Femur (tissue), 1 donor: ENCODE measurements at regions not wholly inside any gene's neighbourhood (a gene's known extent, or its start where the extent isn't known, plus 50 kb on each side); places are given as distances from the start of the nearest gene placed in this dataset.

Experiments
- DNase-seq: peaks from one replicate; pipeline ENCODE4 v3.0.0-alpha.2; 2017

DNA sequence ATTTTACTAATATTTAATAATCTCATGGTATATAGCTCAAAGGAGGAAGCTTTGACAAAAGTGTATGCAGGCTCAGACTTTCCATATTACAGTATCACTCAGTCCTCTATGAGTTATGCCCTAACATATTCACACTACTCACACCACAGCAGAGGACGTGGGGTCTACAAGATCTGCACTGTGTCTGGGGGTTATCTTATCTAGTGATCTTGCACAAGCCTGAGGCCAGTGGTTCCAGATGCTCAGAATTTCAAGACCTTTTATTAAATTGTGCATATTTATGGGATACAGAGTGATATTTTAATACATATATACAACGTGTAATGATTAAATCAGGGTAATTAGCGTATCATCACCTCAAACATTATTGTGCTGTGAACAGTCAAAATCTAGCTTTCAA is 933.1 kb downstream of the SQOR start:
- DNase-seq = no peak

DNA sequence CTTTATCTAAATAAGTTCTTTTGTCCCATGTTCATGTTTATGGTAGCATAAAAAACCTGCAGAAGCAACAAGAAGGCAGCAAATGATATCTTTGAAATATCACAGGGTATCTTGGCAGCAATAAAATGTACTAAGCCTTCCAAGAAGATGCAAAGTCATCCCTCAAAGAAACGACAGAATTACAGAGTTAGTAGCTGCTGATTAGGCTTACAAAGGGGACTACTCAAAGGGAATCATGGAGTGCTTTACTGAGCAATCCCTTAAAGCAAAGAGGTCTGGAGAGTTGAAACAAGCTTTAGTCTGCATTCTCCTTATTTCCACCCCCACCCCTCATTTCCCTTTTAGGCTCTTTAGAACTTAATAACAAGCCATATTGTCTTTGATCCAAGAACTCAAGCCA is 935.0 kb downstream of the SQOR start:
- DNase-seq = no peak

DNA sequence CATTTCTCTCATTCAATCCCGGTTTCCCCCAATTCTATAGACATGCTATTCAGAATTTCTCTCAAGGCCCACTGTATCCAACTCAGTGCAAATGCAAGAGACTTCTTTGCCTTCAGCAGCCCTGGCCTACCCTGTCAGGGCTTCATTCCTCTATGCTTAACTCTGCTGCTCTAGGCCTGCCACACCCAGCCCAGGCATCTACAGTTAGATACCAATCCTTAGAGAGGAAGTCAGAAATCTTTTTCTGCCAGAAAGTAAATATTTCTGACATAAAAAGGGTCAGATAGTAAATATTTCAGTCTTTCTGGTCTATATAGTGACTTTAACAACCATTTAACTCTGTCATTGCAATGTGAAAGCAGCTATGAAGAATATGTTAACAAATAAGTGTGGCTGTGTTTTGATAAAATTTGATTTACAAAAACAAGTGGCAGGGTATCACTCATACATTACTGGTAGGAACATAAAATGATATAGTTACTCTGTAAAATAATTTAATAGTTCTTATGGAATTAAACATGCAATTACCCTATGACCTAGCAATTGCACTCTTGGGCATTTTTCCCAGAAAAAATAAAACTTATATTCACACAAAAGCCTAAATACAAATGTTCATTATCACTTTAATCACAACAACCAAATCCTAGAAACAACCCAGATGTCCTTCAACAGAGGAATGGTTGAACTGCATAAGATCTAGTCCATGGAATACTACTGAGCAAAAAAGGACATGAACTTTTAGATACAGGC is 942.0 kb downstream of the SQOR start:
- DNase-seq = no peak

DNA sequence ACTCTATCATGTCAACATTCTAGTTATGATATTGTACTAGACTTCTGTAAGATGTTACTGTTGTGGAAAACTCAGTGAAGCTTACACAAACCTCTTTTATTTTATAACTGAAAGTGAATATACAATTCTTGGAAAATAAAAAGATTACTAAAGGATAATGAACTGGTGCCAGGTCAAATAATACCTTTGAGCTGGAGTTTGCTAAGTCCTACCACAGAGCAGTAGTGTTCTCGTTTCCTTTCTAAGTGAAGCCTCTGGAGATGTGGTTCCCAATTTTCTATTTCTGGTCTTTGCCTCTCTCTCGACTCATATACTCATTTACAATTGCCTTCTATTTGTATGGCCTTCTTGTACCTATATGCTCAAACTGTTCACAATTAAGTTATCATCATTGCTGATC is 942.9 kb downstream of the SQOR start:
- DNase-seq = no peak

DNA sequence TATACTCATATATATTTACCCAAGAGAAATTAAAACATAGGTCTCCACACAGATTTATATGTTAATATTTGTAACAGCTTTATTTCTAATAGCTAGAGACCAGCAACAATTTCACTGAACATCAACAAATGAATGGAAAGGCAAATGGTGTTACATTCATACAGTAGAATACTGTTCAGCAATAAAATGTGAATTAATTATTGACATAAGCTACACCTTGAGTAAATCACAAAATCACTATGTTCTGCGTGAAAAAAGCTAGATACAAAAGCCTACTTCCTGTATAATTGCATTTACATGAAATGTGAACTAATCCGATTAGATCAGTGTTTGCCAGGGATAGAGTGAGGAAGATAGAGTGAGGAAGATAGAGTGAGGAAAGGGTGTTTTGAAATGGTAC is 945.7 kb downstream of the SQOR start:
- no peak for DNase-seq

DNA sequence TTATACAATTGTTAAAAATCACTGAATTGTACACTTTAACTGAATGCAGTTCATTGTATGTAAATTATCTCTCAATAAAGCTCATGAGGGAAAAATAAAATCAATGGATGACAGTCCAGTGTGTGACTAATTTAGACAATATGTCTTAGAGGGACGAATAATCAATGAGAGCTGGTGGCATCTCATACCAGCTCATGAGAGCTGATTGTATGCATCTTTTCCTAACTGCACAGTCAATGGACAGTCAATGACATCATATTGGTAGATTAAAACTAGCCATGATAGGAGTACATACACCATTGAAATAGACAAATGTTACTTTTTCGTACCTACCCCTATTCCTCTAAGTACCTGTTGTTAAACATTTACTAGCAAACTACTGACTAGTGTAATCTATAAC is 946.1 kb downstream of the SQOR start:
- DNase-seq = no peak

DNA sequence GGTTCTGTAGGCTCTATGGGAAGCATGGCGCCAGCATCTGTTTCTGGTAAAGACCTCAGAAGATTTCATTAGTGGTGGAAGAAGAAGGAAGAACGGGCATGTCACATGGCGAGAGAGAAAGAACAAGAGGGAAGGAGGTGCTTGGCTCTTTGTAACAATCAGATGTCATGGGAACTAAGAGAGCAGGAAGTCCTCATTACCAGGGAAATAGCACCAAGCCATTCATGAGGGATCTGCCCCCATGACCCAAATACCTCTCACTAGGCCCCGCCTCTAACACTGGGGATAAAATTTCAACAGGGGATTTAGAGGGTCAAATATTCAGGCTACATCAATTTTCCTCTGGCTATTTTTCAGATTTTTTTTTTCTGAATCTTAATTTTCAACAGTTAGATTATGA is 954.3 kb downstream of the SQOR start:
- DNase-seq = no peak

DNA sequence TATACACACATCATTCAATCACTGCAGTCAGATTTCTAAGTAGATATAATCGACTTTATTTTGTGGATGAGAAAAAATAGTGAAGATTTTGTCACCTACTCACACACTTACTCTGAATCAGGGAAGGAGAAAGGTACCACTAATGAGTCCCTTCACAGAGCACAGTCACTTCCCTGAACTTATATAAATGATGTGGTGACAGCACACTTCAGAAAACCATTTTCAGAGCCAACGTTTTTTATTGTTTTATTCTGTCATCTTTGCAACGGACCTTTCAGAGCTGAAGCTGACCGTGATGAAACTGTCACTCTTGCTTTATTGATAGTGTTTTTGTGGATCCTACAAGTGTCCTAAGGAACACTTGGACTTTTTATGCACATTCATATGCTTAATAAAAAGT is 956.6 kb downstream of the SQOR start:
- no peak for DNase-seq

DNA sequence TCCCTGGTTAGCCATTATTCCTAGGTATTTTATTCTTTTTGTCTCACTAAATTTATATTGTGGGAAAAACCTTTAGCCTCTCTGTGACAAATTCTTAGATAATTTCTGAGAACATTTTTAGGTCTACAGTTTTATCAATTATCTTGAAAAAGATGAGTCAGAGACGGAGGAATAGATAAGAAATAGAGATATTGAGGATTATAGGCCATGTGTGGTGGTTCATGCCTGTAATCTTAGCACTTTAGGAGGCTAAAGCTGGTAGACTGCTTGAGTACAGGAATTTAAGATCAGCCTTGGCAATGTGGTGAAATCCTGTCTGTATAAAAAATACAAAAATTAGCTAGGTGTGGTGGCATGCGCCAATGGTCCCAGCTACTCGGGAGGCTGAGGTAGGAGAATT is 960.2 kb downstream of the SQOR start:
- DNase-seq = no peak

DNA sequence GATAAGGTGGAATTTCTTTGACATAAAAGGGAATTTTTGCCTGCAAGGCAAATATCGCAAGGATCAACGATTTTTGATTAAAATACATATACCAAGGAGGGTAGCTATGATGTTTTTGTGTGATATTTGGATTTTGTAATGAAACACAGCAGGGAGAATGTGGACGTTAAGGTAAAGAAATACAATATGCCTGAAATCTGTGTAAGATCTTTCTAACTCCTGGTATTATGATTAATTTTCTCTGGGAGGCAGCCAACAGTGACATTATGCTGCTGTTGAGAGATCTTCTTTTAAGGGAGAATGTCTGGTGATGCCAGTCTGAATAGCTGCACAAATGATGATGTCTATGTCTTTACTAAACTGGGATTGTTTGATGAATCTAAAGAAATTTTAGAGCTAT is 972.2 kb downstream of the SQOR start:
- no peak for DNase-seq

DNA sequence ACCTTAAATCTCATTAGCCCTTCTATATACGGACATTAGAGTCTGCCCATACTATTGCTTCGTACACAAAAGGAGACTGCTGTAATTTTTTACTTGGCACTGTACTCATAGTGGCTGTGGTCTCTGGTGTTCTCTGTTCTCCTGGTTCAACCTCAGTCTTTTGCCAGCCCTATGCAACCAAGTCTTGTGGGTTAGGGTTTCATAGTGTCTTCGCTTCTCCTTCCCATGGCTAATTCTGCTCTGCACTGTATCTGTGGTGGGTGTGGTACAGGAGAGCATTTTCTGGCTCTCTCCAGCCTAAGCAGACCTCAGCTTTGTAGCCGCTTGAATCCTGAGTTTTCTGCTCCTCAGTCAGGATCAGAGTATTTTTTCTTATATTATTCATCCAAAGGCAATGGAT is 981.2 kb downstream of the SQOR start:
- no peak for DNase-seq

DNA sequence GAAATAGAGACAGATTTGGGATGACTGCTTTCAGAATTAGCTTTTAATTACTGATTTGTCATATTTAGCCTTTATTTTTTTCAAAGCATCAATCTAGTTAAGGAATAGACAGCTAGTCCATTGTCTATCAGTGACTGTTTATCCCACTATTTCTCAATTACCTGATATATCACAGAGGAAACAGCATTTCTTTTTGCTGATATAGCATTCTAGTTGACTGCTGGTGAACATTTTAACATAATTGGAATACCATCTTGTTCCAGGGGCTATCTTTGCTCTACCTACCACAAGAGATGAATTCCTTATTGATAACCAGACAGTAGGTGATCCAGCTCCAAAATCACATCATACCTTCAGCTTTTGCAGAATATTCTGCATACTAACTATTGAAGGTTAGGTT is 982.7 kb downstream of the SQOR start:
- DNase-seq = no peak

DNA sequence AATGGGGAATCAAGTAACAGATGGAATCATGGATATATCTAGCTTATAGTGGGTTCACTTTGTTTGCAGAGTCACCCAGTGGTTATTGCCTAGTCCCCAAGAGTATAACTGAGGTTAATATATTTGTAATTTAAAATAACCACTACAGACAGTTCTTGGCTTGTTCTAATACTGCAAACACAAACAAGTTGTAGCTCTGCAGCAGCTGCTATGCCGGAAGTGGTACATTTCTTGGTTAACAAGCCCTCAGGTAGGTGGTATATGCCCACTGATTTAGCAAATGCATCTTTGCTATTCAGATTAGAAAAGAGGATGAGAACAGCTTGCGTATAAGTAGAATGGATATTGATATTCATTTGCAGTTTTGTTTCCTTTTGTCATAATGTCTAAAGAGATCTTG is 984.2 kb downstream of the SQOR start:
- DNase-seq = no peak

DNA sequence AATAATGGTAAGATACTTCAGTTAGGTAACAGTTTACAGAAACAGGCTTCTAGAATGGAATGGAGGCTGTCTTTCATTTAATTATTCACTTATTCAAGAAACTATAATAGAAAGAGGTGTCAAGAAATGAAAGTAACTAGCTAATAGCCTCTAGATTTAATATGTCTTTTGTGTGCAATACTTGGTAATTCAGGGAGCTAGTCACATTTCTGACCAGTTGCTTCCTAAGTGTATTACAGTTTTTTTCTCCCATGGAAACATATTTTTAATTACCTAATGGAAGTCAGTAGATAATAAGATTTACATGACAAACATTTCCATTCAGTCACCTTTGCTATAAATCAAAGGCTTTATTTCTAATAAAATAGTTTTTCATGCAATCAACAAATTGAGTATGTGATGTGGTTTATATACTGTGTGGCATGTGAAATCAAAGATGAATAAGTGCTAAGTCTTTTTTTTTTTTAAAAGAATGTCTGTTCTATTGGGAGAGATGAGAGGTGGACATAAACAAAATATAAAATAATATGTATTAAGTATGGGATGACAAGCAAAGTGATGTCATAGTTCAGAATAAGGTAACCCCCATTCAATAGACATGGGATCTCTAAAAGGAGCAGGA is 985.7 kb downstream of the SQOR start:
- no peak for DNase-seq

DNA sequence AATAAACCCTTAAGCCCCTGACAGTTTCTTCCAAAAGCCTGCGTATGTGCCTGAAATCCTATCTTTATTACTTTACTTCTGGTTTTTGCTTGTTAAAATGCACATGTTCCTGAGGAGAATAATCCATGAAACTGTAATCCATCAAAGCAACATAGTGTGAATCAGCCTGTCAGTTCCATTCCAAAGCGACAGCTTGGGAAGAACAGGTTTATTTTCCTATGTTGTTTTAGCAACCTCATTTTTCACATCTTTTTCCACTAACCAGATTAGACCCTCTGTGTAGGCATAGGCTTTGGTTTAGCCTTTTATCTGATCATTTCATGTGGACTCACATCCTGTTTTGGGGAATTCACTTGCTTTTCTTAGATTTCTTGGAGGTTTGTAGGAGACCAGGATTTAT is 988.0 kb downstream of the SQOR start:
- no peak for DNase-seq

DNA sequence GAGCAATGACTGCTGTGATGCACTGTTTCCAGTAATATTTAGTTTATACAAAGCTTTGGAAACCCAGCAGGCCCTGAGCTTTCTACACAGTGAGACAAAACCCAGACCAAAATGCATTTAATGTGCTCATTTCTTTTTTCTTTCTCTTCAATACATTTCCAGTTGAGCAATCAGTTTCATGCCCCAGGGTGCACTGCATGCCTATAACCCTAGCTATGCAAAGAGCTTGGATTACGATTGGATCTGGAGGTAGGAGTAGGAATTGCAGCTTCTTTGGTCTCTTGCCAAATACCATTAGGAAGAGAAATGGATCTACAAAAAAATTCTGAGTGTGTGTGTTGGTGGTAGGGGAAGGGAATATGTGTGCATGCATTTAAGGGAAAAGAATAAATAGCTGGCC is 1001.4 kb downstream of the SQOR start:
- no peak for DNase-seq

DNA sequence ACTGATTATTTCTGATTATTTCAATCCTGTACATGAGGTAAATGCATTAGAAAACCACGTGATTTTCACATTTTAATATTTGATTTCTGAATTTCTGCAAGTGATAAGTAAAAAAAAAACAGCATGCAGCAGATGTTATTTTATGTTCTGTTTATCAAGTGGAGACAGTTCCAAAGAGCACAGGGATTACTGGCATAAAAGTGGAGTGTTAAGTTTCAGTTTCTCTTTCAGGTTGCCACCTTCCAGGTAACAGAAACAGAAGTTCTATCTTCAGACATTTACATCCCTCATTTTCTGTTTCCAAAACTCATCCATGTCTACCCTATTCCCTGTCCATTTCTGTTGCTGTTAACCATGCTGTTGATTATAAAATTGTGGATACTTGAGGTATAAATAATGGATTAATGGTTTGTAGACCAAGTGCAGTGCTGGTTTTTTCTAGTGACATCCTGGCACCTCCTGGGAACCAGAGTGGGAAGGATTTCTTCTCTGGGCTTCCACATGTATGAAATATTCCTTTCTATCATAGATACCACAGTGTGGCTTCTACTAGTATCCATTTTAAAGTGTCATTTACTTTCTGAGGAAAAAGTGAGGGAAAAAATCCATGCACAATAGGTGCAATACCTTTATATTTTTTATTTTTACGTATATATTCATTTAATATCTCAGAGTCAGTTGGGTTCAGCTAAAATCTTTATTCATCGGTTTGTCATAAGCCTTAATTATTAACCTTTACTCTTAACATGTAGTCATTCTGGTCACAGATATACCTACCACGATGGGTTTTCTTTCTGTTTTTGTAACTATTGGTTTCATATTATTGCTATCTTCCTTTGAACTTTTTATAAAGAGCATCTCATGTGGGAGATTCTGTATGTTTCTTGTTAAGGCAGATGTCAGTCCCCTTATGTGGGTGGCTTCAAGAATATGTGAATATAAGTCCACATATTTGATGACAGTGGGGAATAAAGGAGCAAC is 1010.0 kb downstream of the SQOR start:
- DNase-seq = no peak

DNA sequence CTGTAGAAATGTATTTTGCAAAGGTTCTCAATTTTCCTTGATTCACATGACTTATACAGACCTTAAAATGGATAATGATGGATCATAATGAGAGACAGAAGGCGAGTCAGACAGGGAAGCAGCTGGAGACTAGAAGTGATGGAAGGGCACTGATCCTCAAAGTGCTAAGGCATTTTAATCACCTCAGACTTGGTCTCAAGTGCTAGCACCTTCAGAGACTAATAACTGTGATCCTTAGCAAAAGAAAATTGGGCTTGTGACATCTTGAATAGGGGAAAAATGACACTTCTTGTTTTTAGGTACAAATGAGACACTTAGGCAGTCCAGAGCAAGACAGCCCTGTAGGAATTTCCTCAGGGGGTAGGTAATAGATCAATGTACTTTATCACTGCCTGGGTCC is 1011.7 kb downstream of the SQOR start:
- no peak for DNase-seq

DNA sequence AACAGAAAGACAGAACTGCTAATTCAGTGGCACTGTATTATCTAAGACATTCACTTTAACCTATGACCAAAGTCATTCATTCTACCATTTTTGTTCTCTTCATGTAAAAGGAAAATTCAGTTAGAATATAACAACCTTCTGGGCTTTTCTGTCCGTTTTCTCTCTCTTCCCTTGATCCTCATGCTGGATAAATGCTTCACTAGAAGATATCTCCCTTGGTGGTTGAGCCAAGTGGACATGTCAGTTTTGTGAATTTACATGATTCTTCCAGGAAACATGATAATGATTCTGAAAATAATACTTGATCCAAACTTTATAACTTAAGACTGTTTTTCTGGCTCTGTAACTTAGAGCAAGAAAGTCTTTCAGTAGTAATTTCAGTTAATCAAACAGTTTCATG is 1012.2 kb downstream of the SQOR start:
- no peak for DNase-seq

DNA sequence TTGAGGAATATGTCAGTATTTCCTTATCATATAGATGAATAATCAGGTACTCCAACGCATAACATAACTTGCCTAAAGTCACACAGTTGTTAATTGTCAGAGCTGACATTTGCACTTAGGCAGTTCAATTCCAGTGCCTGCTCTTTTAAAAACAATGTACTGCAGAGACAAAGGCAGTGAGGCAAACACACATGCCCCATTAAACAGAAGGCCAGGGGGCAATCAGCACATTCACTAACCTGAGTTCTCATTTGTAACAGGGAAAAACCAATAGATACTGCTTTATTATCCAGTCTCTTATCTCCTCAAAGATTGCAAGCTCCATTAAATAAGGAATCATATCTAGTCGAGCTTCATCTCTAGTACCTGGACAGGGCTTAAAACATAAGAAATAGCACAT is 1017.4 kb downstream of the SQOR start:
- no peak for DNase-seq

DNA sequence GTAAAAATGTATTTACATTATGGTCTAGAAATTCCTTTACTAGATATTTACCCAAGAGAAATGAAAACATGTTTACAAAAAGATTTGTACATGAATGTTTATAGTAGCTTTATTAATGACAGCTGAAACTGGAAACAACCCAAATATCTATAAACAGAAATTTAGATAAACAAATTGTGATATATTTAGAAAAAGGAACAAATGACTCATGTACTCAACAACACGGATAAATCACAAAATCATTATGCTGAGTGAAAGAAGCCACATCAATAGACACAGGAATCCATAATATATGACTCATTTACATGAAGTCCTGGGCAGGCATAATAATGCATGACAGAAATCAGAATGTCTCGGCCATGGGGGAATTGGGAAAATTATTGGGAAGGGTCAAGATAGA is 1020.2 kb downstream of the SQOR start:
- DNase-seq = no peak

DNA sequence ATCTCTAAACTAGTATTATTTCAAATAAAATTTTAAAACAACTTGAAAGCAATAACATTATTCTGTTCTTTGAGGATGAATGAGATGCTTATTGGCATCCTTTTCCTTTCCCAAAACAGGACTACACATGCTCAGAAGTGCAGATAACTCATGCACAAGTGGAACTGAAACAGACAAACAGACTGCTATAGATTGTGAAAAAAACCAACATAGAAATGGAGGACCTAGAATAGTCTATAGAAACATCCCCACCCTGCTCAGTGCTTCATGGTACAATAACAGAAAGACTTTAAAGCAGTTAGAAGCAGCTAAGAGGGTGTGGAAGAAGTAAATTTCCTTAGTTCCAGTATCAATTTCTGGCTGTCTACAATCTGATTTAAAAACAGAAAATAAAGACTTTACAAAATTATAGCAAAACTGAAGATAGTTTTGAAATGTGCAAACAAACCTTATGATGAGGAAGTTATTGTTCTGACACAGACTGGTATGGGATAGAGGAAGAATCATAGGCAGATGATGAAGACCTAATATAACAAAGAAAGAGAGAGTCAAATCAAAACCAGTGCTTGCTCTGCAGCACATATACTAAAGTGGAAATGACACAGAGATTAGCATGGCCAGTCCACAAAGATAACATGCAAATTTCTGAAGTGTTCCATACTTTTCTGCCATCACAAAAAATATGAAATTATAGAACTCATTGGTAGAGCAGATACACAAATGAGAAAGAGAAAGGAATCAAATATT is 1025.4 kb downstream of the SQOR start:
- DNase-seq = no peak

DNA sequence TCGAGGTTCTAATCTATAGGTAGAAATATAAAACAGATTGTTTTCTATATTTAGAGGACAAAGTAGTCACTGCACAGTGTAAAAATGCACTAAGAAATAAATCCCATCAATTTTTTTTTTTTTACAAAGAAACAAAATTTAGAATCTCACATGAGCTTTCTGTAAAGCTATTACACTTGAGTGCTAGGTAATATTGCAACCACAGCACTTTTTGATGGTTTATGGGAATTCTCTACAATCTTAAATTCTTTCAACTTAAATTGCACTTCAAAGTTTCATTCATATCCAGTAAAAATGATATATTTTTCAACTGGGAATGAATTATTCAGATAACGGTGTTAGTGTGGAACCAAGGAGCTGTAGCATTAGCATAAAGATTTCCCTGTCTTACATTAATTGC is 1035.4 kb downstream of the SQOR start:
- DNase-seq = no peak
